Lung microvascular endothelial cell (primary cell): ENCODE measurements at regions not wholly inside any gene's neighbourhood (a gene's known extent, or its start where the extent isn't known, plus 50 kb on each side); places are given as distances from the start of the nearest gene placed in this dataset.
"Not testable (repeated sequence)": the region's sequence is repeated elsewhere in the genome, so short reads cannot be mapped to it uniquely, and the experiment has no call there.

Experiments
- DNase-seq, 2 donors: peaks; one replicate each; pipeline versions ENCODE4 v3.0.0 to v3.0.0-alpha.2; 2010; ENCODE audit warnings: low read depth in 2 of 2

DNA sequence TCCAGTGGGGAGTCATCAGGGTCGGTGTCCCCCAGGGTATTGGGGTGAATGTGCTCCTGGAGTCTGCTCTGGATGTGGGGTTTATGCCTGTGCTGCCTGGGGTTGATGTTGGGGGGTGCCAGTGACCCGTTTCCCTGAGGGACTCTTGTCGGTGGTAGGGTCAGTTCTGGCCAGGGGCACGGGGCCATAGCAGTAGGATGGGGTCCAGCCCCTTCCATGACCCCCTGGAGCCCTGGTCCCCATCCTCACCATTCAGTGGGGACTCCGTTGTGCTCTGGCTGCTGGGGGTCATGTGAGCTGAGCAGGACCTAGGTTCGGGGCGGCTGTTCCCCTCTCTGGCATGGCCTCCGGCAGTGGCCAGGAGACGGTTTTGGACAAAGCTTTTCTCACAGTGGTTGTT, 530.8 kb downstream of the GOLGA6L6 start:
- DNase-seq: not testable (repeated sequence)

DNA sequence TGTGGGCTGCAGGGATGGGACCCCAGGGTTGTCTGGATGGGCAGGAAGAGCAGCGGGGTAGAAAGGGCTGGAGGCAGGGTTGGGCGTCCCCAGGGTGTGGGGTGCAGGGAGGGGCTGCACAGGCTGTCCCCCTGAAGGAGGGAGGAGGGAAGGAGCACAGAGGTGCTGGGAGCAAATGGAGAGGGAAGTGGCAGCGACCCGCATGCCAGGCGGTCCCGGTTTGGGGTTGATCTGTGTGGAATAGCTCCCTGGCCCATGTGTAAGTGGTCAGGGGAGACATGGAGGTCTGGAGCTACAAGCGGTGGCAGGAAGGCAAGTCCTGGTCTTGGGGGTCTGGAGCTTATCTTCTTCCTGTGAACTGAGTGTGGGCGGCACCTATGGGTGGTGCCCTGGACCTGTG, 532.0 kb downstream of the GOLGA6L6 start:
- DNase-seq: not testable (repeated sequence)

DNA sequence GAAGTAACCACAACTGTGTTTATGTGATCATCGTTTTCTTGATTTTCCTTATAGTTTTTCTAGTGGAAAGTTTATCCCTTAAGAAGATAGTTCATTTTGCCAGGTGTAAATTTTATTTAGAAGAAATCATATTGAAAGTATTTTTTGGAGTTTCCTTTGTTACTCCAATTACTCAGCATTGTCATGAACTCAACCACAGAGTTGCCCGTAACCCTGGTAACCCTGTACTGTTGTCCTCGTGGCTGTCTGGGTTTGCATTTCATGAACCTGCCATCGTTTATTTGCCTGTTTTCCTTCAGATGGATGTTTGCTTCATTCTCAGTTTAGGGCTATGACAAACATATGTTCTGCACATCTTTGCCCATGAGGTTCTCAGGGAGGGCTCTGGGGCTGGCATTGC, 534.3 kb downstream of the GOLGA6L6 start:
- DNase-seq: not testable (repeated sequence)

DNA sequence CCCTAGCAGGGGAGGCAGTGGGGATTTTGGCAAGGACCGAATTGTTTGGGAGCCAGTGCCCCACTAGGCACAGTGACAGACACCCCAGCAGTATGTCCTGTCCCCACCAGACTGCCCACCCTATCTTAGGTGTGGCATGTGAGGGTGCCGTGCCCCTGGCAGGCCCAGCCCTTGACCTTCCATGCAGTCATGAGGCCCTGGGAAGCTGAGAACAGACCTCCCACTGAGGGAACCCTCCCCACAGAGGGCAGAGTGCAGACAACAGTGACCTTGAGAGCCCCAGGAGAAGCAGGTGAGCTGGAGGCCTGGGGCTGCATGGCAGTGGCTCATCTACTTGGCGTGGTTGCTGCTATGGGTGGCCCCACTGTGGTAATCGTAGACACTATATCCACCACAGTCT, 538.1 kb downstream of the GOLGA6L6 start:
- DNase-seq: not testable (repeated sequence)

DNA sequence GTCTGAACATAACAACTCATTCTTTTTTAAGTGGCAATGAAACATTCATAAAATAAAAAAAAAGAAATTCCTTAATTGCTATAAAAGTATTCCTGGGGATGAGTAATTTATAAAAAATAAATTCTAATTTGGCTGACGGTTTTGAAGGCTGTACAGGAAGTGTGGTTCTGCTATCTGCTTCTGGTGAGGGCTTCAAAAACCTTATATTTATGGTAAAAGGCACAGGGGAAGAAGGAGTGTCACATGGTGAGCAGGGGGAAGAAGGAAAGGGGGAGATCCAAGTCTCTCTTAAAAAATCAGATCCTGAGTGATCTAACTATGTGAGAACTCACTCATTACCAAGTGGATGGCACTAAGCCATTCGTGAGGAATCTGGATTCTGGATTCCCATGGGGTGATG, 539.0 kb downstream of the GOLGA6L6 start:
- not testable (repeated sequence) for DNase-seq

DNA sequence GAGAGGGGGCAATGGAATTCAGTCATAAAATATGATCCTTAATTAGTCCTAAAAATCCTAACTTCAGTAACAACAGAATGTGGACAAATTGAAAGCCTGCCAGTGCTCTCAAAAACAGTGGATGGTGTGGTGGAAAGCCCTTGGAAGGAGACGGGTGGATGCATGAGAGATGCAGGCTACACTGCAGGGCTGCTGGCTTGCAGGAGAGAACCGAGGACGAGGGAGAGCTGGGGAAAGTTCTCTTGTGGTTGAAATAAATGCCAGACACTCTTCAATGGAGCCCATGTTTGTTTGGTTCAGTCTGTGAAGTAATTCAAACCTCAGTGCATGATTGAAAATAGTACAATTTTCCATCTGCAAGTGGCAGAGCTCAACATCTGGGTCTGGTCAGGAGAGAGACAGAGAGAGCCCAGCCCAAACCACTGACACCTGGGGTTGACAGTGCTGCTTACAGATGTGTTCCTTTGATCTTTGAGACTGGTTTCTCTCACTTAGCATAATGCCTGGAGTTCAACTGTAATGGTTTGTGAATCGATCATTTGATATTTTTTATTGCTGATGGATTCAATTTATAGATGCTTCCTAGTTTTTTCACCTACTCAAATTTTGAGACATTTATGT, 544.9 kb downstream of the GOLGA6L6 start:
- DNase-seq: not testable (repeated sequence)

DNA sequence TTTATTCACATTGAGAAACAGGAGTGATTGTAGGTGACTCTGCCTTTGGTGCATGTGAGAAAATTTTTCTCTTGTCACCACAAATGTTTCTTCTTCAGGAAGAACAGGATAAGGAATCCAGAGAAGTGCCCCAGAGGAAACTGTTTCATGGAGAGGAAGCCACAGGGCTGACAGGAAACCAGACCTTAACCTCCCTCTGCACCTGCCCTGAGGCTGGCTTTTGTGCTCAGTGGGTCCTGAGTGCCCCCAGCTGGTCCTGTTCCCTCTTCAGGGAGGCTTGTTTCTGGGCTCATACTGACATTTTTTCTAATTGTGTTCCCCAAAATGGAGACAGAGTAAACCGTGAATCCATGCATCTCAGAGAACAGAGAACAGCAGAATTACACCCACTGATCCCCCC, 546.3 kb downstream of the GOLGA6L6 start:
- DNase-seq: not testable (repeated sequence)

DNA sequence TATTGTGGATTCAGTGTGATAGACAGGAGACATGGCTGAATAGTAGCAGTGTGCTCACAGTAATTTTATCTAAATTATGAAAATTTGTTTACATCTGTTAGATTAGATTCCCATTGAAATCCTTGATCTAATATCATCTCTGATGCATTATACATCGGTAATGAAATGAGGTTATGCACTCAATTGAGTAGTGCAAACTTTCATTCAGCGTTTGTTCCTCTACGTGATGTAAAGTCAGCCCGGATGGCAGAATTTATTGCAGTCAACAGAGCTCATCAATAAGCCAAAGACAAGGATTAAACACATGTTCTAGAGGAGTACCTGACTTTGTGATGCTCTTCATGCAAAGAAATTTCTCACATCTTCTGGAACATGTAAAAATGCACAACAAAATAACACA, 549.2 kb downstream of the GOLGA6L6 start:
- no peak for DNase-seq

DNA sequence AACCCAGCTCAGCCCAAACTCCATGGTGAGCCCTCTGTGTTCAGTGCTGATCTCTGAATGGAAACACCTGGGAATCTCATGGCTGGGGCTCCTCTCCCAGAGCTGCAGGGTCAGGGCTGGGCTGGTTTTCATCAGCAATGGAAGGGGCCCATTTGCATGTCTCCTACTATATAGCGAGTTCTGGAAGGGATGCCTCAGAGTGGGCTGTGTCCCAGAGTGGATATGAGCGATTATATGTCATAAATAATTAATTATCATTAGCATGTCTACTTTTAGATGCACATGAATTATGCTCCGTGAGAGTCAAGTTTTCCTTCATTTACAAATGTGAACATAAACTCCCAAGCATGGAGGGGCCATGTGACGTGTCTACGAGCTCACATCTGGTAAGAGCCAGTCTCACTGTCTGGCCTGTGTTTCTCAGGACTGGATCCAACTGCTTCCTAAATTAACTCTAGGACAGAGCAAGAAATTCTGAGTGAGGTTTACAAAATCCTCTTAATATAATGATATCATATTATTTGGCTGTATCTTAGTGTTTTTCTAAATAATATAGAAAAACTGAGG, 553.4 kb downstream of the GOLGA6L6 start:
- DNase-seq: no peak

DNA sequence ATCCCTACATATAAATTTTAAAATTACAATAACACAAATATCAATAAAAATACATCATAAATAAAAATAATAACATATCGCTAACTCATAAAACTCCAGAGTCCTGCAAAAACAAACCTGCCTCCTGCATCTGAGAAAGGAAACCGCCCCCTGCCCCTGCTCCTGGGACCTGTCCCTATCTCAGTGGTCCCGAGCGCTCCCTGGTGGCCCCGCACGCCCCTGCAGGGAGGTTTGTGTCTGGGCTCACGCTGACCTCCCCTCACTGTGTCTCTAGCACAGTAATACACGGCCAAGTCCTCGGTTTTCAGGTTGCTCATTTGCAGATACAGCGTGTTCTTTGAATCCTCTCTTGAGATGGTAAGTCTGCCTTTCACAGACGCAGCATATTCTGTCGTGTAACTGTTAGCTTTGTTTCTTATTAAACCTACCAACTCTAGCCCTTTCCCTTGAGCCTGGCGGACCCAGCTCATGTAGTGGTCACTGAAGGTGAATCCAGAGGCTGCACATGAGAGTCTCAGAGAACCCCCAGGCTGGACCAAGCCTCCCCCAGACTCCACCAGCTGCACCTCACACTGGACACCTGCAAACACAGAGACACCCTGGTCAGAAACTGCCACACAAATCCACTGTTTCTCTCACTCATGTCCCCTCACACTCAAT, 554.1 kb downstream of the GOLGA6L6 start:
- DNase-seq: no peak

DNA sequence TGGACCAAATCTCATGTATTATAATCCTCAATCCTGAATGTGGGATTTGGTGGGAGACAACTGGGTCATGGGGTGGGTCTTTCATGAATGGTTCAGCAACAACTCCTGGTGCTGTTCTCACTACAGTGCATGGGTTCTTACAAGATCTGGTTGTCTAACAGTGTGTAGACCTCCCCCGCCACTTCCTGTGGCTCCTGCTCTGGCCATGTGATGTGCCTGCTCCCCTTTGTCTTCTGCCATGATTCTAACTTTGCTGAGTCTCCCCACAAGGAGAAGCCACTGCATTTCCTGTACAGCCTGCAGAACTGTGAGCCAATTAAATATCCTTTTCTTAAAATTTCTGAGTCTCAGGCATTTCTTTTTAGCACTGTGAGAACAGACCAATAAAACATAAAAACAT, 557.5 kb downstream of the GOLGA6L6 start:
- DNase-seq: no peak

DNA sequence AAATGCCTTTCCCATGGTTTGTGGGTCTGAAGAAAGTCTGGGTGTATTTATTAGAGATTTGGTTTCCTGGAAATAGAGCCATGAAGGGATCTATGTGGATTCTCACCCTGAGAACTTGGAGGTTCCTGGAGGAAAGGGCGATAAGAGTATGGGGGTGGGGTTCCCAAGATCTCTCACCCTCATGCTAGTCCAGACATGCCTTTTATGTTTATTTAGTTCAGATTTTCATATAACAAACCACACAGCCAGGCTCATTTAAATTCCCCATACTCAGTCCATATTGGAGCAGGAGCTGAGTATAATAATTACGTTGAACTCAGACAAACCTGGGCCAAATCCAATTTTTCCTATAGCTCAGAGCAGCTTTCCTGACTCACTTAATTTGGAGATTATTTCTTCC, 566.6 kb downstream of the GOLGA6L6 start:
- DNase-seq: no peak

DNA sequence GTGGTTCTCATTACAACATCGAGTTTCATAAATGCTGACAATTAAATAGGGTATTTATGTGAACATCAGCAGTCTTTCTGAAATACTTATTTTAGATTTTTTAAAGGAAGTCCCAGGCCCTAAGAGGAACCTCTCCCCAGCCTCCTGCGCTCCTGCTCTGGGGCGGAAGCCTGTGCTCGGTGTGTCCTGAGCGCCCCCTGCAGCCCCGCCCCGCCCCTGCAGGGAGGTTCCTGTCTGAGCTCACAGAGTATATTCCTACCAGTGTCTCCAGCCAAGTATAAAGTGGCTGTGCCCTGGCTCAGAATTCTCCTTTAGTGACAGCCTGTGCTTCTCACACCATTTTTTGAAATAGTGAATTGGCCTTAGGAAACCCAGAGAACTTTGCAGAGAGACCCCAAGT, 567.9 kb downstream of the GOLGA6L6 start:
- no peak for DNase-seq

DNA sequence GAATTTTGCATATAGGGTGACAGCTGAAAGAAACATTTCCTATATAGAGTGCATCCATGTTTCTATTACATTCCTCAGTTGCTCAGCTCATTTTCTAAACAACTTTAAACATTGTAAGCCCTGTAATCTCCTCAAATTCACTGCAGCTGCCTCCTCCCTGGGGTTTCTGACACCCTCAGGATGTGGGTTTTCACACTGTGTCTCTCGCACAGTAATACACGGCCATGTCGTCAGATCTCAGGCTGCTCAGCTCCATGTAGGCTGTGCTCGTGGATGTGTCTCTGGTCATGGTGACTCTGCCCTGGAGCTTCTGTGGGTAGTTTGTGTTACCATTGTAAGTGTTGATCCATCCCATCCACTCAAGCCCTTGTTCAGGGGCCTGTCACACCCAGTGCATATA, 569.0 kb downstream of the GOLGA6L6 start:
- not testable (repeated sequence) for DNase-seq

DNA sequence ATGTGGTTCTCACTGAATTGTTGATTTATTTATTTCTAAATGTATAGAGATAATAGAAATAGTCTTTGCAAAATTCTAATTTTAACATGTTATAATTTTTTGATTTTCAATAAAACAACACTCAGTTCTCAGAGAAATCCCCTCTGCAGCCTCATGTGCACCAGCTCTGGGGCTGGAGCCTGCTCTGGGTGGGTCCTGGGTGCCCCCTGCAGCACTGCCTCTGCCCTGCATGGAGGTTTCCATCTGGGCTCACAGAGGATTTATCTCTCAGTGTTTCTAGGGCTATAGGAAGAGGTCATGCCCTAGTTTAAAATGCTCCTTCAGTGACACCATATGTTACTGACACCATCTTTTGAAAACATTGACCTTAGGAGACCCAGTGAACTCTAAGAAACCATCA, 576.0 kb downstream of the GOLGA6L6 start:
- not testable (repeated sequence) for DNase-seq

DNA sequence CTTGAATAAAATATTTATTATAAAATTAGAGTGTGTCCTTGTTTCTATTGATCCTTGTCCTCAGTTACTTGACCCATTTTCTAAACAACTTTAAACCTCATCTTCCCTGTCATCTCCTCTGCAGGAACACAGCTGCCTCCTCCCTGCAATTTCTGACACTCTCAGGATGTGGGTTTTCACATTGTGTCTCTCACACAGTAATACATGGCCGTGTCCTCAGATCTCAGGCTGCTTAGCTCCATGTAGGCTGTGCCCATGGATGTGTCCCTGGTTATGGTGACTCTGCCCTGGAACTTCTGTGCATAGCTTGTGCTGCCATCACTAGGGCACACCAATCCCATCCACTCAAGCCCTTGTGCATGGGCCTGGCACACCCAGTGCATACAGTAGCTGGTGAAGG, 577.1 kb downstream of the GOLGA6L6 start:
- DNase-seq: not testable (repeated sequence)

DNA sequence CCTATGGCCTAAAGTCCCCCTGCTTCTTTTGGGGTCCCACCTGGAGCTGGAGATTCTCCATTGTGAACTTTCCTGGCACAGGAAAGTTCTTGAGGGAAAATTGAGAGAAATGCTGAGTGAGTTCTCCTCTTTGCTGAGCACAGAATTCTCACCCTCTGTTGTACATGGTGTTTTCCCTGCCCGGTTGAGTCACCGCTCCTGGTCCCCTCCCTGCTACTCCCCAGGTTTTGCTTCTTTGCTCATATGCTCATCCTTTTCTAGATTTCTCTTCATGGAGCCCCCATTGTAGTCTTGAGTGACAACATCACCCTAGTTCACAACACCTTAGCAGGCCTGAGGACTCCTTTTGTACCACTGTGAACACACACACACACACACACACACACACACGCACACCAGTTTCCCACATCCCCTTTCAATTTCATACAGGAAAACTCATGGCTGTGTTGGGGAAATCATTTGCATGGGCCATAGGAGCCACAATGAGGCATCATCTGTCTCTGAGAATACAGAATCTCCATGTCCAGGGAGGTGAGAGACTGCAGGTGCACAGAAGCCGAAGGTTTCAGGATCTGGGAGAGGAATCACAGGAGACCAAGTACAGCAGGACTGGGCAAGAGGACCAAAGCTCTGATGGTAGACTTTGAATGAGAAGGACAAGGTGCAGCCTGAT, 585.3 kb downstream of the GOLGA6L6 start:
- no peak for DNase-seq

DNA sequence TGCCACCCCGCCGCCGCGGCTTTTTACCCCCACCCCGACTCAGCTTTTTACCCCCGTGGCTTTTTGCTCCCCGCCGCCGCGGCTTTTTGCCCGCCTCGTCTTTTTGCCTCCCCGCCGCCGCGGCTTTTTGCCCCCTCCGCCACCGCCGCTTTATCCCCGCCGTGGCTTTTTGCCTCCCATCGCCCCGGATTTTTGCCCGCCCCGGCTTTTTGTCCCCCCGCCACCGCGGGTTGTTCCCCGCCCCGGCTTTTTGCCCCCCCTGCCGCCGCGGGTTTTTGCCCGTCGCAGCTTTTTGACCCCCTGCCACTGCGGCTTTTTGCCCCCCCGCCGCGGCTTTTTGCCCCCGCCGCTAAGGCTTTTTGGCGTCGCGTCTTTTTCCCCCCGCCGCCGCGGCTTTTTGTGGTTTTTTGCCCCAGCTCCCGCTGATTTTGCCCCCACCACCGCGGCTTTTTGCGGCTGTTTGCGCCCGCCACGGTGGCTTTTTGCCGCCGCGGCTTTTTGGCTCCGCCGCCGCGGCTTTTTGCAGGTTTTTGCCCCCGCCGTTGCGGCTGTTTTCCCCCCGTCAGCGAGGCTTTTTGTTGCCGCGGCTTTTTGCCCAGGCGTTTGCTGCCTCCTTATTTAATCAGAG, 597.2 kb downstream of the GOLGA6L6 start:
- DNase-seq: no peak

DNA sequence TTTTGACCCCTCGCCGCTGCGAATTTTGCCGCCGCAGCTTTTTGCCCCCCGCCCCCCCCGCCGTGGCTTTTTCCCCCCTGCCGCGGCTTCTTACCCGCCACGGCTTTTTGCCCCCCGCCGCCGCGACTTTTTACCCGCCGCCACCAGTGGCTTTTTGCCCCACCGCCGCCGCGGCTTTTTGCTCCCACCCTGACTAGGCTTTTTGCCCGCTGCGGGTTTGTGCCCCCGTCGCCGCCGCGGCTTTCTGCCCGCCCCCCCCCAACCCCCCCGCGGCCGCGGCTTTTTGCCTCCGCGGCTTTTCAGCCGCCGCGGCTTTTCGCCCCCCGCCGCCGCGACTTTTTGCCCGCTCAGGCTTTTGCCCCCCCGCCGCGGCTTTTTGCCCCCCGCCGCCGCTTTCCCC, 598.1 kb downstream of the GOLGA6L6 start:
- DNase-seq: no peak

DNA sequence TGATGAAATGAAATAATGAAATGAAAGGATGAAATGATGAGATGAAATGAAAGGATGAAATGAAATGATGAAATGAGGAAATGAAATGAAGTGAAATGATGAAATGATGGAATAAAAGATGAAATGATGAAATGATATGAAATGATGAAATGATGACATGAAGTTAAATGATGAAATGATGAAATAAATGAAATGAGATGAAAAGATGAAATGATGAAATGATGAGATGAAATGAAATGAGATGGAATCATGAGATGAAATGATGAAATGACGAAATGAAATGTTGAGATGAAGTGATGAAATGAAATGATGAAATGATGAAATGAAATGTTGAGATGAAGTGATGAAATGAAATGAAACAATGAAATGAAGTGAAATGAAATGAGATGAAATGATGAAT, 638.3 kb downstream of the GOLGA6L6 start:
- not testable (repeated sequence) for DNase-seq

DNA sequence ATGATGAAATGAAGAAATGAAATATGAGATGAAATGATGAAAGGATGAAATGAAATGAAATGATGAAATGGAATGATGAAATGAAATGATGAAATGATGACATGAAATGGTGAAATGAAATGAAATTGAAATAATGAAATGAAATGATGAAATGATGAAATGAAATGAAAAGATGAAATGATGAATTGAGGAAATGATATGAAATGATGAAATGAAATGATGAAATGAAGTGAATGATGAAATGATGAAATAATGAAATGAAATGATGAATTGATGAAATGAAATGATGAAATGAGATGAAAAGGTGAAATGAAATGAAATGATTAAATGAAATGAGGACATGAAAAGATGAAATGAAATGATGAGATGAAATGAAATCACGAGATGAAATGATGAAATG, 639.2 kb downstream of the GOLGA6L6 start:
- not testable (repeated sequence) for DNase-seq

DNA sequence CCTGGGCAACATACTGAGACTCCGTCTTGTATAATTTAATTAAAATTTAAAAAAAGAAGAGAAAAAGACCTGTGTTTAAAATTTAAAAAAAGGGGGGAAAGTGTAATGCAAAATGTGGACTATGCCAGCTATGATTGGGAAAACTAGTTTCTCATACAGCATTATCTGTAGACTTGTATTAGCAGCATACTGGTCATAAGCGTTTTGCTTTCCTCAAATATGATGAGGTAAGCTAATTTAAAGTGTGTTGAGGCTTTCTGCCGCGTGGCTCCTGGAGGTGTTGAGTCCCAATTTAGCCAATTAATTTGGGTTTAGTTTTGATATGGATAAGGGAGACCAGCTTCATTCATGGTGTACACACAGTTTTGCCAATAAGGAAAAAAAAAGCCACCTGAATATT, 640.2 kb downstream of the GOLGA6L6 start:
- DNase-seq: not testable (repeated sequence)
